WERI-Rb-1 (cell line): ENCODE measurements at regions not wholly inside any gene's neighbourhood (a gene's known extent, or its start where the extent isn't known, plus 50 kb on each side); places are given as distances from the start of the nearest gene placed in this dataset.
A peak's percentile ranks its signal among the peaks of the same experiment; 100 is the strongest.

ENCODE experiments used
- DNase-seq: peaks from one replicate; pipeline ENCODE4 v3.0.0-alpha.2; 2020
- H3K27ac ChIP-seq: fragments of 250-450 bp; sonication (Bioruptor Pico); 2 replicates; pipeline ENCODE4 v1.5.1; 2020; ENCODE audit warnings: mild to moderate bottlenecking, moderate library complexity
- H3K27me3 ChIP-seq: fragments of 250-450 bp; sonication (Bioruptor Pico); 2 replicates; pipeline ENCODE4 v1.5.1; 2021; ENCODE audit warnings: mild to moderate bottlenecking, low read depth, moderate library complexity; ENCODE audit not compliant: insufficient read depth, severe bottlenecking
- H3K36me3 ChIP-seq: fragments of 250-450 bp; sonication (Bioruptor Pico); 2 replicates; pipeline ENCODE4 v1.5.1; 2020; ENCODE audit warnings: mild to moderate bottlenecking, moderate library complexity
- H3K4me3 ChIP-seq: 2 replicates; pipeline ENCODE4 v1.5.1; 2011; ENCODE audit warnings: low read depth, mild to moderate bottlenecking, control low read depth, low read length
- H3K9me3 ChIP-seq: fragments of 250-450 bp; sonication (Bioruptor Pico); 2 replicates; pipeline ENCODE4 v1.5.1; 2021; ENCODE audit warnings: mild to moderate bottlenecking, moderate library complexity; ENCODE audit not compliant: severe bottlenecking
- CTCF ChIP-seq: IDR thresholded peaks from 2 replicates; pipeline ENCODE4 v1.5.1; 2011; ENCODE audit warnings: low read depth, mild to moderate bottlenecking, control low read depth, inconsistent platforms, low read length

- no peak for TF ChIP-seq CTCF
- Histone ChIP-seq H3K9me3 (no peaks in the 10 kb centered on the region), H3K36me3 (no peaks in the 10 kb centered on the region), H3K27me3 (no peaks in the 10 kb centered on the region), H3K4me3 (no peak overlapping the region), H3K27ac (no peak overlapping the region)
- DNase-seq, result no peak
Observed at GRCh38 chr12:24731596-24731995, 217.3 kb downstream of the BCAT1 start.

- Histone ChIP-seq H3K27ac (no peak overlapping the region), H3K4me3 (no peak overlapping the region), H3K27me3 (no peaks in the 10 kb centered on the region), H3K9me3 (no peaks in the 10 kb centered on the region), H3K36me3 (no peaks in the 10 kb centered on the region)
- no peak for DNase-seq
- no peak for TF ChIP-seq CTCF
Observed at GRCh38 chr12:24730489-24730896, 218.4 kb downstream of the BCAT1 start.

- Histone ChIP-seq H3K27ac (no peak overlapping the region), H3K9me3 (no peaks in the 10 kb centered on the region), H3K36me3 (no peaks in the 10 kb centered on the region), H3K4me3 (no peak overlapping the region), H3K27me3 (no peaks in the 10 kb centered on the region)
- no peak for DNase-seq
- no peak for TF ChIP-seq CTCF
Observed at GRCh38 chr12:24728826-24729225, 220.1 kb downstream of the BCAT1 start.

- H3K4me3 ChIP-seq, result no peak overlapping the region
- 0 out of 2 replicates have a peak, but pooled peaks have one; percentile 9 for TF ChIP-seq CTCF
- H3K36me3 ChIP-seq, result no peaks in the 10 kb centered on the region
- no peaks in the 10 kb centered on the region for H3K27me3 ChIP-seq
- no peak overlapping the region for H3K27ac ChIP-seq
- no peak for DNase-seq
- no peaks in the 10 kb centered on the region for H3K9me3 ChIP-seq
Observed at GRCh38 chr12:24728366-24728765, 220.5 kb downstream of the BCAT1 start.

- no peak overlapping the region for H3K27ac ChIP-seq
- H3K27me3 ChIP-seq, result no peaks in the 10 kb centered on the region
- no peaks in the 10 kb centered on the region for H3K9me3 ChIP-seq
- H3K4me3 ChIP-seq, result no peak overlapping the region
- H3K36me3 ChIP-seq, result no peaks in the 10 kb centered on the region
- DNase-seq, result no peak
- no peak for TF ChIP-seq CTCF
Observed at GRCh38 chr12:24725616-24726015, 223.3 kb downstream of the BCAT1 start.

GRCh38 chr12:24724814-24725213, 224.1 kb downstream of the BCAT1 start:
- H3K9me3 ChIP-seq, result no peaks in the 10 kb centered on the region
- H3K27me3 ChIP-seq, result no peaks in the 10 kb centered on the region
- H3K36me3 ChIP-seq, result no peaks in the 10 kb centered on the region
- TF ChIP-seq CTCF, result no peak
- DNase-seq, result no peak
- H3K4me3 ChIP-seq, result no peak overlapping the region
- no peak overlapping the region for H3K27ac ChIP-seq
